ENCODE measurements at regions not wholly inside any gene's neighbourhood (a gene's known extent, or its start where the extent isn't known, plus 50 kb on each side); places are given as distances from the start of the nearest gene placed in this dataset.

- DNase-seq = no peak
- Histone ChIP-seq H3K9me3 (replicated peaks) (no peaks in the 10 kb centered on the region), H3K4me3 (no peak overlapping the region), H3K36me3 (no peaks in the 10 kb centered on the region), H3K27me3 (ENCODE audit: low read depth) (no peaks in the 10 kb centered on the region), H3K27ac (replicated peaks) (no peak overlapping the region), H3K4me1 (no peaks in the 10 kb centered on the region)
- intact Hi-C loops (cut with micrococcal nuclease) = no loop called here
- no peak for TF ChIP-seq CTCF (IDR thresholded peaks at IDR 0.05; ENCODE audit: borderline replicate concordance)
Measured at GRCh38 chr4:114465766-114466165, 132.8 kb upstream of the UGT8 start.

GRCh38 chr4:114466299-114466698 lies 132.3 kb upstream of the UGT8 start:
- no peak overlapping the region for H3K4me3 ChIP-seq
- no peak overlapping the region for H3K27ac ChIP-seq (replicated peaks)
- H3K36me3 ChIP-seq = no peaks in the 10 kb centered on the region
- intact Hi-C loops (cut with micrococcal nuclease) = no loop called here
- DNase-seq = no peak
- H3K27me3 ChIP-seq (ENCODE audit: low read depth) = no peaks in the 10 kb centered on the region
- no peak for TF ChIP-seq CTCF (IDR thresholded peaks at IDR 0.05; ENCODE audit: borderline replicate concordance)
- no peaks in the 10 kb centered on the region for H3K4me1 ChIP-seq
- no peaks in the 10 kb centered on the region for H3K9me3 ChIP-seq (replicated peaks)

GRCh38 chr4:114472269-114473032 lies 126.2 kb upstream of the UGT8 start:
- DNase-seq = no peak
- Histone ChIP-seq H3K36me3 (no peaks in the 10 kb centered on the region), H3K9me3 (replicated peaks) (no peaks in the 10 kb centered on the region), H3K27me3 (ENCODE audit: low read depth) (no peaks in the 10 kb centered on the region), H3K27ac (replicated peaks) (no peak overlapping the region), H3K4me1 (no peaks in the 10 kb centered on the region), H3K4me3 (no peak overlapping the region)
- no peak for TF ChIP-seq CTCF (IDR thresholded peaks at IDR 0.05; ENCODE audit: borderline replicate concordance)
- intact Hi-C loops (cut with micrococcal nuclease) = no loop called here

GRCh38 chr4:114474188-114474800 lies 124.3 kb upstream of the UGT8 start:
- no peak overlapping the region for H3K27ac ChIP-seq (replicated peaks)
- no peak for TF ChIP-seq CTCF (IDR thresholded peaks at IDR 0.05; ENCODE audit: borderline replicate concordance)
- intact Hi-C loops (cut with micrococcal nuclease) = no loop called here
- H3K27me3 ChIP-seq (ENCODE audit: low read depth) = no peaks in the 10 kb centered on the region
- no peak overlapping the region for H3K4me3 ChIP-seq
- H3K9me3 ChIP-seq (replicated peaks) = no peaks in the 10 kb centered on the region
- DNase-seq = no peak
- no peaks in the 10 kb centered on the region for H3K36me3 ChIP-seq
- no peaks in the 10 kb centered on the region for H3K4me1 ChIP-seq

GRCh38 chr4:114476310-114476709 lies 122.3 kb upstream of the UGT8 start:
- Histone ChIP-seq H3K9me3 (replicated peaks) (no peaks in the 10 kb centered on the region), H3K4me3 (no peak overlapping the region), H3K27me3 (ENCODE audit: low read depth) (no peaks in the 10 kb centered on the region), H3K4me1 (no peaks in the 10 kb centered on the region), H3K27ac (replicated peaks) (no peak overlapping the region), H3K36me3 (no peaks in the 10 kb centered on the region)
- intact Hi-C loops (cut with micrococcal nuclease) = no loop called here
- no peak for DNase-seq
- no peak for TF ChIP-seq CTCF (IDR thresholded peaks at IDR 0.05; ENCODE audit: borderline replicate concordance)
